ENCODE measurements at regions not wholly inside any gene's neighbourhood (a gene's known extent, or its start where the extent isn't known, plus 50 kb on each side); places are given as distances from the start of the nearest gene placed in this dataset.
"Not testable (repeated sequence)": the region's sequence is repeated elsewhere in the genome, so short reads cannot be mapped to it uniquely, and the experiment has no call there.

- Histone ChIP-seq H3K27ac (ENCODE audit: low read length) (no peak overlapping the region), H3K4me3 (ENCODE audit: low read length) (no peak overlapping the region), H4K20me1 (ENCODE audit: insufficient read depth, low read length) (no peaks in the 10 kb centered on the region), H3K36me3 (replicated peaks; ENCODE audit: low read depth, low read length) (peaks cover 11% of the 10 kb centered on the region), H3K4me1 (ENCODE audit: low read length) (peaks cover 16% of the 10 kb centered on the region), H2AFZ (ENCODE audit: low read depth, low read length) (no peak overlapping the region), H3K9me3 (ENCODE audit: insufficient read depth, low read length) (no peaks in the 10 kb centered on the region), H3K9ac (ENCODE audit: low read length) (no peak overlapping the region), H3K79me2 (ENCODE audit: low read length) (peaks cover 6% of the 10 kb centered on the region; the same call in 1 of the 2 replicates), H3K4me2 (ENCODE audit: low read length) (no peak overlapping the region), H3K27me3 (ENCODE audit: low read depth, low read length) (no peaks in the 10 kb centered on the region)
- no peak for TF ChIP-seq EZH2phosphoT487 (IDR thresholded peaks at IDR 0.05; ENCODE audit: low read depth)
- no peak for TF ChIP-seq CTCF (IDR thresholded peaks at IDR 0.05; ENCODE audit: low read depth, low read length)
Observed at GRCh38 chr7:67309764-67310549, 313.3 kb downstream of the TYW1 start.

- H3K36me3 ChIP-seq (replicated peaks; ENCODE audit: low read depth, low read length), result peaks cover 11% of the 10 kb centered on the region
- TF ChIP-seq CTCF (IDR thresholded peaks at IDR 0.05; ENCODE audit: low read depth, low read length) (no peak), EZH2phosphoT487 (IDR thresholded peaks at IDR 0.05; ENCODE audit: low read depth) (no peak)
- H2AFZ ChIP-seq (ENCODE audit: low read depth, low read length), result no peak overlapping the region
- H3K27me3 ChIP-seq (ENCODE audit: low read depth, low read length), result no peaks in the 10 kb centered on the region
- H3K4me1 ChIP-seq (ENCODE audit: low read length), result no peaks in the 10 kb centered on the region
- H3K27ac ChIP-seq (ENCODE audit: low read length), result no peak overlapping the region
- H3K4me3 ChIP-seq (ENCODE audit: low read length), result no peak overlapping the region
- H3K9me3 ChIP-seq (ENCODE audit: insufficient read depth, low read length), result no peaks in the 10 kb centered on the region
- no peak overlapping the region for H3K4me2 ChIP-seq (ENCODE audit: low read length)
- H3K79me2 ChIP-seq (ENCODE audit: low read length), result no peaks in the 10 kb centered on the region
- no peak overlapping the region for H3K9ac ChIP-seq (ENCODE audit: low read length)
- no peaks in the 10 kb centered on the region for H4K20me1 ChIP-seq (ENCODE audit: insufficient read depth, low read length)
Observed at GRCh38 chr7:67311901-67312300, 315.3 kb downstream of the TYW1 start.

- no peak overlapping the region for H3K4me3 ChIP-seq (ENCODE audit: low read length)
- H3K27me3 ChIP-seq (ENCODE audit: low read depth, low read length), result no peaks in the 10 kb centered on the region
- H3K79me2 ChIP-seq (ENCODE audit: low read length), result no peaks in the 10 kb centered on the region
- H3K9me3 ChIP-seq (ENCODE audit: insufficient read depth, low read length), result no peaks in the 10 kb centered on the region
- no peak overlapping the region for H3K4me2 ChIP-seq (ENCODE audit: low read length)
- no peaks in the 10 kb centered on the region for H4K20me1 ChIP-seq (ENCODE audit: insufficient read depth, low read length)
- no peak overlapping the region for H2AFZ ChIP-seq (ENCODE audit: low read depth, low read length)
- TF ChIP-seq CTCF (IDR thresholded peaks at IDR 0.05; ENCODE audit: low read depth, low read length) (no peak), EZH2phosphoT487 (IDR thresholded peaks at IDR 0.05; ENCODE audit: low read depth) (no peak)
- H3K36me3 ChIP-seq (replicated peaks; ENCODE audit: low read depth, low read length), result peaks cover 11% of the 10 kb centered on the region
- no peak overlapping the region for H3K9ac ChIP-seq (ENCODE audit: low read length)
- H3K27ac ChIP-seq (ENCODE audit: low read length), result no peak overlapping the region
- H3K4me1 ChIP-seq (ENCODE audit: low read length), result no peaks in the 10 kb centered on the region
Observed at GRCh38 chr7:67313213-67313612, 316.6 kb downstream of the TYW1 start.

- not testable (repeated sequence) for H3K4me3 ChIP-seq (ENCODE audit: low read length); H3K79me2 ChIP-seq (ENCODE audit: low read length); H2AFZ ChIP-seq (ENCODE audit: low read depth, low read length); H3K4me1 ChIP-seq (ENCODE audit: low read length); H3K4me2 ChIP-seq (ENCODE audit: low read length); H3K27me3 ChIP-seq (ENCODE audit: low read depth, low read length); H3K36me3 ChIP-seq (replicated peaks; ENCODE audit: low read depth, low read length); H3K27ac ChIP-seq (ENCODE audit: low read length); H4K20me1 ChIP-seq (ENCODE audit: insufficient read depth, low read length); H3K9me3 ChIP-seq (ENCODE audit: insufficient read depth, low read length); H3K9ac ChIP-seq (ENCODE audit: low read length)
Observed at GRCh38 chr7:67316902-67317301, 320.3 kb downstream of the TYW1 start.

GRCh38 chr7:67328257-67328656 lies 331.6 kb downstream of the TYW1 start:
- H3K9me3 ChIP-seq (ENCODE audit: insufficient read depth, low read length); H3K9ac ChIP-seq (ENCODE audit: low read length); H3K27me3 ChIP-seq (ENCODE audit: low read depth, low read length); H3K4me1 ChIP-seq (ENCODE audit: low read length); H4K20me1 ChIP-seq (ENCODE audit: insufficient read depth, low read length); H3K4me2 ChIP-seq (ENCODE audit: low read length); H3K4me3 ChIP-seq (ENCODE audit: low read length); H2AFZ ChIP-seq (ENCODE audit: low read depth, low read length); H3K27ac ChIP-seq (ENCODE audit: low read length); H3K79me2 ChIP-seq (ENCODE audit: low read length); H3K36me3 ChIP-seq (replicated peaks; ENCODE audit: low read depth, low read length): not testable (repeated sequence)

GRCh38 chr7:67335165-67335564 lies 338.5 kb downstream of the TYW1 start:
- H3K4me3 ChIP-seq (ENCODE audit: low read length); H3K27ac ChIP-seq (ENCODE audit: low read length); H3K79me2 ChIP-seq (ENCODE audit: low read length); H3K36me3 ChIP-seq (replicated peaks; ENCODE audit: low read depth, low read length); H2AFZ ChIP-seq (ENCODE audit: low read depth, low read length); H3K27me3 ChIP-seq (ENCODE audit: low read depth, low read length); H3K4me1 ChIP-seq (ENCODE audit: low read length); H4K20me1 ChIP-seq (ENCODE audit: insufficient read depth, low read length); H3K9me3 ChIP-seq (ENCODE audit: insufficient read depth, low read length); H3K4me2 ChIP-seq (ENCODE audit: low read length); H3K9ac ChIP-seq (ENCODE audit: low read length): not testable (repeated sequence)

GRCh38 chr7:67335663-67336062 lies 339.0 kb downstream of the TYW1 start:
- not testable (repeated sequence) for H3K9ac ChIP-seq (ENCODE audit: low read length); H3K4me2 ChIP-seq (ENCODE audit: low read length); H3K79me2 ChIP-seq (ENCODE audit: low read length); H3K27ac ChIP-seq (ENCODE audit: low read length); H3K36me3 ChIP-seq (replicated peaks; ENCODE audit: low read depth, low read length); H3K27me3 ChIP-seq (ENCODE audit: low read depth, low read length); H3K9me3 ChIP-seq (ENCODE audit: insufficient read depth, low read length); H3K4me1 ChIP-seq (ENCODE audit: low read length); H3K4me3 ChIP-seq (ENCODE audit: low read length); H2AFZ ChIP-seq (ENCODE audit: low read depth, low read length); H4K20me1 ChIP-seq (ENCODE audit: insufficient read depth, low read length)

Measured in OCI-LY3 (cell line).